Neural progenitor cell (in vitro differentiated cells): ENCODE measurements at regions not wholly inside any gene's neighbourhood (a gene's known extent, or its start where the extent isn't known, plus 50 kb on each side); places are given as distances from the start of the nearest gene placed in this dataset.

Source experiments
- CTCF ChIP-seq: fragments of 200-600 bp; sonication (generic); IDR thresholded peaks from 2 replicates; pipeline ENCODE4 v1.5.1; 2017; ENCODE audit warnings: antibody characterized with exemption, mild to moderate bottlenecking
- EZH2 ChIP-seq: fragments of 200-600 bp; sonication (generic); IDR thresholded peaks from 2 replicates; pipeline ENCODE4 v1.6.1; 2017; ENCODE audit warnings: antibody characterized with exemption, mild to moderate bottlenecking, moderate library complexity
- EZH2phosphoT487 ChIP-seq: fragments of 200-600 bp; sonication (generic); IDR thresholded peaks from 2 replicates; pipeline ENCODE4 v1.6.1; 2017; ENCODE audit warnings: antibody characterized with exemption

GRCh38 chr16:5781436-5781835 lies 683.8 kb upstream of the EEF2KMT start:
- no peak for TF ChIP-seq CTCF
- TF ChIP-seq EZH2, result no peak
- TF ChIP-seq EZH2phosphoT487, result no peak
